Transverse colon (tissue), 4 donors: ENCODE measurements at regions not wholly inside any gene's neighbourhood (a gene's known extent, or its start where the extent isn't known, plus 50 kb on each side); places are given as distances from the start of the nearest gene placed in this dataset.

Experiments used
- DNase-seq: peaks from one replicate; pipeline ENCODE4 v3.0.0-alpha.2; 2019
- H3K27ac ChIP-seq, 4 donors: fragments of 200-600 bp; sonication (generic); 2 replicates each; pipeline ENCODE4 v1.5.1; 2016 to 2018; ENCODE audit warnings: inconsistent platforms in 4 of 4
- H3K27me3 ChIP-seq: fragments of 200-600 bp; sonication (generic); 2 replicates; pipeline ENCODE4 v1.5.1; 2017; ENCODE audit warnings: inconsistent platforms
- H3K36me3 ChIP-seq, 4 donors: fragments of 200-600 bp; sonication (generic); 2 replicates each; pipeline ENCODE4 v1.5.1; 2017 to 2019; ENCODE audit warnings: inconsistent platforms in 4 of 4
- H3K4me1 ChIP-seq, 4 donors: fragments of 200-600 bp; sonication (generic); 2 replicates each; pipeline ENCODE4 v1.5.1; 2017 to 2020; ENCODE audit warnings: inconsistent platforms in 4 of 4
- H3K4me3 ChIP-seq, 4 donors: fragments of 200-600 bp; sonication (generic); 1 replicate in 1 of 4; 2 replicates in 3 of 4; pipeline versions ENCODE4 v1.5.1 to v1.6.1; 2017 to 2019; ENCODE audit warnings: inconsistent platforms in 4 of 4
- H3K9me3 ChIP-seq, 2 donors: fragments of 200-600 bp; sonication (generic); 2 replicates each; pipeline ENCODE4 v1.5.1; 2017 to 2019; ENCODE audit warnings: inconsistent platforms in 2 of 2
- EP300 ChIP-seq: sonication (generic); formaldehyde crosslinking; IDR thresholded peaks from one replicate; pipeline ENCODE4 v1.6.1; 2017; ENCODE audit warnings: antibody characterized with exemption, low read depth
- POLR2A ChIP-seq: fragments of 450-650 bp; IDR thresholded peaks from one replicate; pipeline ENCODE4 v1.6.1; 2016; ENCODE audit warnings: antibody characterized with exemption, mild to moderate bottlenecking, moderate library complexity
- POLR2AphosphoS5 ChIP-seq, 3 donors: sonication (generic); formaldehyde crosslinking; IDR thresholded peaks; one replicate each; pipeline ENCODE4 v1.6.1; 2016; ENCODE audit warnings: antibody characterized with exemption in 3 of 3
- WGBS, 2 donors: methylation state at CpG; one replicate each; pipeline ENCODE4 v1.1.5; 2018; ENCODE audit warnings: low coverage in 1 of 2; 5-methylcytosine and 5-hydroxymethylcytosine counted together
- in situ Hi-C, 4 donors: fragments of 200-750 bp; cut with MboI; loops; one replicate each; pipeline versions ENCODE4 v1.15.0 to v1.15.1; 2017; ENCODE audit warnings: low sequenced_read_pairs in 3 of 4, low pct_ligation_motif_present in 1 of 4, low pct_unique_long_range_greater_than_20kb in 1 of 4
- intact Hi-C: fragments of 100-400 bp; cut with DNase I; formaldehyde crosslinking; loops from one replicate; pipeline ENCODE4 v1.15.1; 2023; ENCODE audit warnings: low total_unique reads
- TF ChIP-seq, protein P1 (sequence below), 5 experiments: fragments of 200-600 bp in 3 of 5; fragments of 450-650 bp in 2 of 5; sonication (generic) in 3 of 5; IDR thresholded peaks; 1 replicate in 2 of 5; 2 replicates in 3 of 5; pipeline ENCODE4 v1.5.1; 2016 to 2017; ENCODE audit warnings: antibody characterized with exemption in 5 of 5, inconsistent platforms in 3 of 5, mild to moderate bottlenecking in 2 of 5, moderate library complexity in 1 of 5

DNA sequence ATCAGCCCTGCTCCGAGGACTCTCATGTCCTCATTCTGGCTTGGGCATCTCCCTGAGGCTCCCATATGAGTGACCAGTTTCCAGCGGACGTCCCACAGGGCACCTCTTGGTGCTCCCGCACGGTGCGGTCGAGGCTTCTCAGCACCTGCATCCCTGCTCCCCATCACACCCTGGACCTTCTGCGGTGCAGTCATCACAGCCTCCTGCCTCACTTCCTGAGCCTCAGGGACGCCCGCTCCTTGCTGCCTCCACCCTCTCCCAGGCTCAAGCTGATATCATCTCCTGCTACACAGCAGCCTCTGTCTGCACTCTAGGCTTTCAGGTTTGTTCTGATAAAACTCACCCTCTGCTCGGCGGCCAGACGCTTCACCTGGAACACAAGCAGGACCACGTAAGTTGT, 185.0 kb downstream of the TMEM18 start:
- no peak overlapping the region for H3K4me3 ChIP-seq
- intact Hi-C loops, result no loop called here
- no peaks in the 10 kb centered on the region for H3K4me1 ChIP-seq
- no peaks in the 10 kb centered on the region for H3K36me3 ChIP-seq
- 83 to 88% methylated on average over 9 to 14 of the region's 14 CpGs for WGBS, 2 donors
- TF ChIP-seq POLR2A (no peak), EP300 (no peak), POLR2AphosphoS5 (IDR thresholded peaks at IDR 0.05) (no peak)
- TF ChIP-seq, protein P1, sequence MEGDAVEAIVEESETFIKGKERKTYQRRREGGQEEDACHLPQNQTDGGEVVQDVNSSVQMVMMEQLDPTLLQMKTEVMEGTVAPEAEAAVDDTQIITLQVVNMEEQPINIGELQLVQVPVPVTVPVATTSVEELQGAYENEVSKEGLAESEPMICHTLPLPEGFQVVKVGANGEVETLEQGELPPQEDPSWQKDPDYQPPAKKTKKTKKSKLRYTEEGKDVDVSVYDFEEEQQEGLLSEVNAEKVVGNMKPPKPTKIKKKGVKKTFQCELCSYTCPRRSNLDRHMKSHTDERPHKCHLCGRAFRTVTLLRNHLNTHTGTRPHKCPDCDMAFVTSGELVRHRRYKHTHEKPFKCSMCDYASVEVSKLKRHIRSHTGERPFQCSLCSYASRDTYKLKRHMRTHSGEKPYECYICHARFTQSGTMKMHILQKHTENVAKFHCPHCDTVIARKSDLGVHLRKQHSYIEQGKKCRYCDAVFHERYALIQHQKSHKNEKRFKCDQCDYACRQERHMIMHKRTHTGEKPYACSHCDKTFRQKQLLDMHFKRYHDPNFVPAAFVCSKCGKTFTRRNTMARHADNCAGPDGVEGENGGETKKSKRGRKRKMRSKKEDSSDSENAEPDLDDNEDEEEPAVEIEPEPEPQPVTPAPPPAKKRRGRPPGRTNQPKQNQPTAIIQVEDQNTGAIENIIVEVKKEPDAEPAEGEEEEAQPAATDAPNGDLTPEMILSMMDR (IDR thresholded peaks at IDR 0.05), result no peak
- no peaks in the 10 kb centered on the region for H3K9me3 ChIP-seq
- DNase-seq, result no peak
- no peak overlapping the region for H3K27ac ChIP-seq
- no peaks in the 10 kb centered on the region for H3K27me3 ChIP-seq
- in situ Hi-C loops, result no loop called here

DNA sequence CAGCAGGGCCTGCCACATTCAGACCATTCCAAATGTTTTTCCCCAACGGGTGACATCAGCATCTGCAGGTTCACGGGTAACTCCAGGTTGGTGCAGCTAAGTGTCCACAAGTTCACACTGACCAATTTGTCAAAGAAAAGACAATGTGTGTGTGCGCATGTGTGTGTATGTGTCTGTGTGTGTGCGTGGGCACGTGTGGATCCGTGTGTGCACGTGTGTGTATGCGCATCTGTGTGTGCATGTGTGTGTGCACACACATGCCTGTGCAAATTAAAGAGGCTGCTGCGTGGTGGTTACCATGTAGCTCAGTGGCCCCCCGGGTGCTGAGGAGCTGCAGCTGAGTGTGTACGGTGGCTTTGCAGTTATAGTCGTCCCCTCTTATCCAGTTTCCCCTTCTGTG, 187.4 kb downstream of the TMEM18 start:
- WGBS, 2 donors, result 81 to 96% methylated on average over 4 to 12 of the region's 12 CpGs
- no peaks in the 10 kb centered on the region for H3K9me3 ChIP-seq
- no peaks in the 10 kb centered on the region for H3K4me1 ChIP-seq
- DNase-seq, result no peak
- H3K27ac ChIP-seq, result no peak overlapping the region
- TF ChIP-seq EP300 (no peak), POLR2AphosphoS5 (IDR thresholded peaks at IDR 0.05) (no peak), POLR2A (no peak)
- TF ChIP-seq, protein P1 (IDR thresholded peaks at IDR 0.05), result no peak
- H3K27me3 ChIP-seq, result no peaks in the 10 kb centered on the region
- intact Hi-C loops (no loop called here), in situ Hi-C loops (no loop called here)
- H3K4me3 ChIP-seq, result no peak overlapping the region
- H3K36me3 ChIP-seq, result no peaks in the 10 kb centered on the region

DNA sequence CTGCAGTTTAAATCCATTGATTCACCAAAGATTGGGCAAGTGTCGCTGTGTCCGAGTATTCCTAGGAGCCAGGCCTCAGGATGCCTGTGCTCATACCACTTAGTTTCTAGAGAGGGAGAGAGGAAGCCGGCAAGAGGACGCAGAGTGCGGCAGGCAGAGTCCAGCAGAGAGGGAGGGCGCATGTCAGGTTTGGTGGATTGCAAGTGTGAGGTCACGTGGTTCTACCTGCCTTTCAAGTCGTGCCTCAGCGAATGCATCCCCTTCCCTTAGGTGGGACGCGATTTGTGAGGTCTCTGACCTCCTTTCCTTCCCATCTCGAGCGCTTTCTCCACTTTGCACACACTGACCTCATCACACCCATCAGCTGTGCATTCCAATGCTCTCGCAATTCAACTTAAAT, 188.1 kb downstream of the TMEM18 start:
- H3K9me3 ChIP-seq, result no peaks in the 10 kb centered on the region
- DNase-seq, result no peak
- TF ChIP-seq POLR2A (no peak), POLR2AphosphoS5 (IDR thresholded peaks at IDR 0.05) (no peak), EP300 (no peak)
- TF ChIP-seq, protein P1 (IDR thresholded peaks at IDR 0.05), result no peak
- no peaks in the 10 kb centered on the region for H3K27me3 ChIP-seq
- no peaks in the 10 kb centered on the region for H3K4me1 ChIP-seq
- no peak overlapping the region for H3K4me3 ChIP-seq
- H3K36me3 ChIP-seq, result no peaks in the 10 kb centered on the region
- WGBS, 2 donors, result 83 to 91% methylated on average over 8 to 14 of the region's 14 CpGs
- H3K27ac ChIP-seq, result no peak overlapping the region
- intact Hi-C loops (no loop called here), in situ Hi-C loops (no loop called here)

DNA sequence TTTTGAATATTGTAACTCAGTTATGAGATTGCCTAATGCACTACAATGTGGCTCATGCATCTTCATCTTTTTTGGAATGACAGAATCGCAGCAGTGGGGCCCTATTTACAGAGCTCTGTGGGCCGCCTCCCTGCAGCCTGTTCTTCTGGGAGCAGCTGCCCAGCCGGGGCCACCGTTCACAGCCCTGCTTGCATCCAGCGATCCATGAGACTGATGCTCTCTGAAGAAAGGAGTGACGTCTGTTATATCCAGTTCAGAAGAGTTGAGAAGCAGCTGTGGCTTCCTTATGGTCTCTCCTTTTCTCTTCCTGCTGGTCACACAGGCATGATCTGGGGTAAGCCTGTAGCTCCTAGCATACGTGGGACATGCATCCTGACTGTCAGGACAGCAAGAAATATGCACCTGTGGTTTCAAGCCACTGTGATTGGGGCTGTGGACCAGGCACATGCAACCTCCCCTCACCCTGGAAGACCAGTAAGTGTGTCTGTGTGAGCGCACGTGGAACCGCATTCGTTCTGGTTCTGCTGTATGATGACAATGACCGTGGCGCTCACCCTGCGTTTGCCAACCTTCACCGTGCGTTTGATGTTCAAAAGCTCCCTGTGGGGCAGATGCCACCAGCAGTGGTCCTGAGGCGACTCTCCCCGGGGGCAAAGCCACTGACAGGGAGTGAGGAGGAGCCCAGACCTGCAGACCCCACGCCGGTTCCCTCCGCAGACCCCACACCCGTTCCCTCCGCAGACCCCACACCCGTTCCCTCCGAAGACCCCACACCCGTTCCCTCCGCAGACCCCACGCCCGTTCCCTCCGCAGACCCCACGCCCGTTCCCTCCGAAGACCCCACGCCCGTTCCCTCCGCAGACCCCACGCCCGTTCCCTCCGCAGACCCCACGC, 189.8 kb downstream of the TMEM18 start:
- 87 to 91% methylated on average over 8 to 36 of the region's 40 CpGs for WGBS, 2 donors
- H3K27me3 ChIP-seq, result no peaks in the 10 kb centered on the region
- H3K4me1 ChIP-seq, result no peaks in the 10 kb centered on the region
- TF ChIP-seq EP300, result no peak
- TF ChIP-seq, protein P1 (IDR thresholded peaks at IDR 0.05), result no peak
- DNase-seq, result no peak
- H3K27ac ChIP-seq, result no peak overlapping the region
- H3K4me3 ChIP-seq, result no peak overlapping the region
- intact Hi-C loops (no loop called here), in situ Hi-C loops (no loop called here)
- no peaks in the 10 kb centered on the region for H3K9me3 ChIP-seq
- H3K36me3 ChIP-seq, result no peaks in the 10 kb centered on the region
